Non-pigmented ciliary epithelial cell (primary cell): ENCODE measurements at regions not wholly inside any gene's neighbourhood (a gene's known extent, or its start where the extent isn't known, plus 50 kb on each side); places are given as distances from the start of the nearest gene placed in this dataset.

Experiments used
- DNase-seq: peaks from one replicate; pipeline ENCODE4 v3.0.0-alpha.2; 2010; ENCODE audit warnings: low read depth

GRCh38 chr13:22428188-22428828, 752.5 kb upstream of the SGCG start:
- DNase-seq = peak; percentile 4

- DNase-seq = no peak
These were observed 748.1 kb upstream of the SGCG start for GRCh38 chr13:22432690-22433089.

- DNase-seq = no peak
These were observed 733.5 kb upstream of the SGCG start for GRCh38 chr13:22447132-22447886.

- no peak for DNase-seq
These were observed 731.5 kb upstream of the SGCG start for GRCh38 chr13:22449251-22449650.

- no peak for DNase-seq
These were observed 729.4 kb upstream of the SGCG start for GRCh38 chr13:22451327-22451741.

- DNase-seq = no peak
These were observed 726.2 kb upstream of the SGCG start for GRCh38 chr13:22454586-22454985.

GRCh38 chr13:22455036-22455435, 725.7 kb upstream of the SGCG start:
- no peak for DNase-seq

GRCh38 chr13:22461854-22462490, 718.8 kb upstream of the SGCG start:
- DNase-seq = no peak

GRCh38 chr13:22463089-22463488, 717.7 kb upstream of the SGCG start:
- DNase-seq = no peak

GRCh38 chr13:22468045-22468444, 712.7 kb upstream of the SGCG start:
- no peak for DNase-seq

- DNase-seq = no peak
These were observed 712.0 kb upstream of the SGCG start for GRCh38 chr13:22468824-22469223.

- DNase-seq = no peak
These were observed 711.3 kb upstream of the SGCG start for GRCh38 chr13:22469452-22469851.

GRCh38 chr13:22470075-22470474, 710.7 kb upstream of the SGCG start:
- DNase-seq = no peak

GRCh38 chr13:22482496-22483000, 698.2 kb upstream of the SGCG start:
- DNase-seq = no peak

- DNase-seq = no peak
These were observed 697.5 kb upstream of the SGCG start for GRCh38 chr13:22483276-22483675.

GRCh38 chr13:22486490-22486889, 694.3 kb upstream of the SGCG start:
- no peak for DNase-seq

GRCh38 chr13:22487932-22488331, 692.8 kb upstream of the SGCG start:
- DNase-seq = no peak

GRCh38 chr13:22489771-22490170, 691.0 kb upstream of the SGCG start:
- no peak for DNase-seq

GRCh38 chr13:22495819-22496218, 685.0 kb upstream of the SGCG start:
- no peak for DNase-seq

GRCh38 chr13:22496803-22497508, 683.8 kb upstream of the SGCG start:
- DNase-seq = no peak

- DNase-seq = no peak
These were observed 682.6 kb upstream of the SGCG start for GRCh38 chr13:22497991-22498780.

- no peak for DNase-seq
These were observed 680.9 kb upstream of the SGCG start for GRCh38 chr13:22499919-22500318.
